Psoas muscle (tissue), 7 donors: ENCODE measurements at regions not wholly inside any gene's neighbourhood (a gene's known extent, or its start where the extent isn't known, plus 50 kb on each side); places are given as distances from the start of the nearest gene placed in this dataset.

Source experiments
- ATAC-seq, 4 donors: fragments of 200-7000 bp; cut with Tn5 transposase; one replicate each; pipeline ENCODE4 v1.9.1; 2020; ENCODE audit warnings: moderate library complexity in 3 of 4, mild to moderate bottlenecking in 2 of 4
- DNase-seq, 2 donors: peaks; one replicate each; pipeline ENCODE4 v3.0.0-alpha.2; 2020
- H3K27ac ChIP-seq: fragments of 200-600 bp; one replicate; pipeline ENCODE4 v1.8.0; 2022
- H3K27me3 ChIP-seq, 3 donors: fragments of 200-600 bp in 1 of 3; one replicate each; pipeline versions ENCODE4 v1.6.1 to v1.8.0; 2013 to 2022; ENCODE audit warnings: low read length in 2 of 3, mild to moderate bottlenecking in 2 of 3, moderate library complexity in 1 of 3; ENCODE audit not compliant: insufficient read depth in 3 of 3
- H3K36me3 ChIP-seq, 2 donors: fragments of 200-600 bp in 1 of 2; one replicate each; pipeline versions ENCODE4 v1.6.1 to v1.8.0; 2013 to 2022; ENCODE audit warnings: low read depth in 1 of 2, mild to moderate bottlenecking in 1 of 2, moderate library complexity in 1 of 2; ENCODE audit not compliant: insufficient read depth in 1 of 2
- H3K4me1 ChIP-seq: fragments of 200-600 bp; one replicate; pipeline ENCODE4 v1.8.0; 2022
- H3K4me3 ChIP-seq: fragments of 200-600 bp; one replicate; pipeline ENCODE4 v1.8.0; 2022; ENCODE audit warnings: mild to moderate bottlenecking
- H3K9me3 ChIP-seq: fragments of 200-600 bp; one replicate; pipeline ENCODE4 v1.8.0; 2022
- CTCF ChIP-seq: fragments of 200-600 bp; IDR thresholded peaks from one replicate; pipeline ENCODE4 v1.8.0; 2022; ENCODE audit warnings: antibody characterized with exemption
- WGBS, 3 donors: extraction: QIAGEN DNeasy Blood & Tissue Kit; methylation state at CpG; one replicate each; pipeline versions ENCODE4 v1.1.6 to v1.1.7; 2013; 5-methylcytosine and 5-hydroxymethylcytosine counted together
- intact Hi-C, 2 donors: fragments of 100-400 bp; cut with DNase I; formaldehyde crosslinking; loops; one replicate each; pipeline versions ENCODE4 v1.11.0 to v1.14.2; 2022
- donor health status: healthy with polysubstance abuse.
- donor health status: DM: no; HTN: no; CAD: no; lungs with moderate emphysema.
- donor health status: Bipolar disorder and iron deficiency.
- donor health status: healthy.
- donor health status: DM: yes; HTN: yes; CAD: no.
- donor health status: DM: no; HTN: no; CAD: no.
- donor health status: DM: yes; HTN: yes; CAD: no.

- no peak for TF ChIP-seq CTCF
- DNase-seq (no peak), ATAC-seq (no peak)
- Histone ChIP-seq H3K27me3 (no peaks in the 10 kb centered on the region), H3K4me1 (no peaks in the 10 kb centered on the region), H3K27ac (no peak overlapping the region), H3K36me3 (no peaks in the 10 kb centered on the region), H3K4me3 (no peak overlapping the region), H3K9me3 (peaks cover 5% of the 10 kb centered on the region)
- intact Hi-C loops = no loop called here
- 88 to 92% (median 89%) methylated on average over 4 of the region's 4 CpGs for WGBS, 3 donors
Measured at GRCh38 chr5:20040901-20041300, 52.9 kb upstream of the CDH18 start.
